Activated B cell treated with CpG ODN at 0.5 μM for 24 hours (primary cell): ENCODE measurements at regions not wholly inside any gene's neighbourhood (a gene's known extent, or its start where the extent isn't known, plus 50 kb on each side); places are given as distances from the start of the nearest gene placed in this dataset.

Experiments used
- ATAC-seq: fragments of 200-7000 bp; cut with Tn5 transposase; one replicate; pipeline ENCODE4 v1.10.0; 2021; ENCODE audit warnings: low read depth, mild to moderate bottlenecking, moderate library complexity
- CTCF ChIA-PET: fragments of 350-600 bp; sonication (Branson Sonifier 250); formaldehyde crosslinking; loops from one replicate; lab custom pipeline; 2021; ENCODE audit warnings: antibody characterized with exemption; lab: Charles Lee
- POLR2A ChIA-PET: fragments of 350-600 bp; sonication (Branson Sonifier 250); formaldehyde crosslinking; loops from one replicate; lab custom pipeline; 2021; ENCODE audit warnings: antibody characterized with exemption; lab: Charles Lee
- DNase-seq: peaks from one replicate; pipeline ENCODE4 v3.0.0; 2022
- H3K27ac Mint-ChIP-seq: one replicate; pipeline ENCODE4 v1.8.0; 2020; ENCODE audit warnings: mixed read lengths
- H3K27me3 Mint-ChIP-seq: one replicate; pipeline ENCODE4 v1.8.0; 2021; ENCODE audit warnings: mixed read lengths
- H3K36me3 Mint-ChIP-seq: one replicate; pipeline ENCODE4 v1.8.0; 2021; ENCODE audit warnings: low read depth, mixed read lengths
- H3K4me1 Mint-ChIP-seq: one replicate; pipeline ENCODE4 v1.8.0; 2021; ENCODE audit warnings: mixed read lengths
- H3K4me3 Mint-ChIP-seq: one replicate; pipeline ENCODE4 v1.8.0; 2020; ENCODE audit warnings: mild to moderate bottlenecking, mixed read lengths
- H3K9me3 Mint-ChIP-seq: one replicate; pipeline ENCODE4 v1.8.0; 2020; ENCODE audit warnings: mixed read lengths
- CTCF ChIP-seq: fragments of 200-600 bp; IDR thresholded peaks from one replicate; pipeline ENCODE4 v1.8.0; 2022; ENCODE audit warnings: antibody characterized with exemption, mild to moderate bottlenecking
- intact Hi-C: fragments of 100-400 bp; cut with micrococcal nuclease; formaldehyde crosslinking; loops from one replicate; pipeline ENCODE4 v1.15.1; 2024

- H3K27me3 Mint-ChIP-seq: no peaks in the 10 kb centered on the region
- intact Hi-C loops: no loop called here
- POLR2A ChIA-PET: no interaction called here
- H3K4me1 Mint-ChIP-seq: no peaks in the 10 kb centered on the region
- no peak for ATAC-seq
- TF ChIP-seq CTCF: no peak
- no peak overlapping the region for H3K27ac Mint-ChIP-seq
- CTCF ChIA-PET: no interaction called here
- H3K9me3 Mint-ChIP-seq: no peaks in the 10 kb centered on the region
- no peak for DNase-seq
- no peaks in the 10 kb centered on the region for H3K36me3 Mint-ChIP-seq
- H3K4me3 Mint-ChIP-seq: no peak overlapping the region
Observed at GRCh38 chr1:82215056-82215852, 414.5 kb downstream of the ADGRL2 start.

GRCh38 chr1:82214606-82215005, 413.9 kb downstream of the ADGRL2 start:
- no peak for DNase-seq
- H3K27ac Mint-ChIP-seq: no peak overlapping the region
- H3K36me3 Mint-ChIP-seq: no peaks in the 10 kb centered on the region
- ChIA-PET CTCF (no interaction called here), POLR2A (no interaction called here)
- intact Hi-C loops: no loop called here
- no peak for ATAC-seq
- no peaks in the 10 kb centered on the region for H3K27me3 Mint-ChIP-seq
- H3K9me3 Mint-ChIP-seq: no peaks in the 10 kb centered on the region
- no peak overlapping the region for H3K4me3 Mint-ChIP-seq
- no peak for TF ChIP-seq CTCF
- H3K4me1 Mint-ChIP-seq: no peaks in the 10 kb centered on the region

GRCh38 chr1:82197606-82198005, 396.9 kb downstream of the ADGRL2 start:
- DNase-seq: no peak
- H3K4me1 Mint-ChIP-seq: no peaks in the 10 kb centered on the region
- TF ChIP-seq CTCF: no peak
- H3K27me3 Mint-ChIP-seq: no peaks in the 10 kb centered on the region
- H3K36me3 Mint-ChIP-seq: no peaks in the 10 kb centered on the region
- ChIA-PET POLR2A (no interaction called here), CTCF (no interaction called here)
- H3K9me3 Mint-ChIP-seq: no peaks in the 10 kb centered on the region
- ATAC-seq: no peak
- H3K4me3 Mint-ChIP-seq: no peak overlapping the region
- intact Hi-C loops: no loop called here
- no peak overlapping the region for H3K27ac Mint-ChIP-seq

GRCh38 chr1:82195245-82195644, 394.5 kb downstream of the ADGRL2 start:
- no peak overlapping the region for H3K27ac Mint-ChIP-seq
- H3K9me3 Mint-ChIP-seq: no peaks in the 10 kb centered on the region
- intact Hi-C loops: no loop called here
- no peak for TF ChIP-seq CTCF
- no peaks in the 10 kb centered on the region for H3K27me3 Mint-ChIP-seq
- POLR2A ChIA-PET: no interaction called here
- ATAC-seq (no peak), DNase-seq (no peak)
- H3K4me3 Mint-ChIP-seq: no peak overlapping the region
- H3K4me1 Mint-ChIP-seq: no peaks in the 10 kb centered on the region
- CTCF ChIA-PET: no interaction called here
- no peaks in the 10 kb centered on the region for H3K36me3 Mint-ChIP-seq

GRCh38 chr1:82185084-82185483, 384.4 kb downstream of the ADGRL2 start:
- DNase-seq (no peak), ATAC-seq (no peak)
- H3K4me3 Mint-ChIP-seq: no peak overlapping the region
- ChIA-PET POLR2A (no interaction called here), CTCF (no interaction called here)
- intact Hi-C loops: no loop called here
- no peak for TF ChIP-seq CTCF
- no peaks in the 10 kb centered on the region for H3K4me1 Mint-ChIP-seq
- no peaks in the 10 kb centered on the region for H3K9me3 Mint-ChIP-seq
- H3K36me3 Mint-ChIP-seq: no peaks in the 10 kb centered on the region
- H3K27ac Mint-ChIP-seq: no peak overlapping the region
- no peaks in the 10 kb centered on the region for H3K27me3 Mint-ChIP-seq
